ENCODE measurements at regions not wholly inside any gene's neighbourhood (a gene's known extent, or its start where the extent isn't known, plus 50 kb on each side); places are given as distances from the start of the nearest gene placed in this dataset.

DNA sequence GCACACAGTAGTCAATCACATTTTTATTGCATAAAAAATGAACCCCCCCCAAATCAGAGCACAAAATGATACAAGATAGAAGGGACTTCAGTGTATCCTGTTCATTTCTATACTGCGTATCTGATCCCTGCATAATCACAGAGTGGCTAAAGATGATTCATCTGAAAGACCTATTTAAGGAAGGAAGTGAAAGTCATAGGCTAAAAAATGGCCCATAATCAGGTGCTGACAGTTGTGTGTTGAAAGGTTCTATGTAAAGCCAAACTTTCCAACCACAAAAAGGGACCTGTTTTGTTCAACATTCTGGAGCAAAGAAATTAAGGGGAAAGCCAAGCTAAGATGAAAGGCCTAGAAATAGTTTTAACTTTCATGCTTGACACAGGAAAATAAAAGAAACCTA, 147.8 kb upstream of the ATP2B1 start:
- H3K27me3 Mint-ChIP-seq (ENCODE audit: low read depth), result peaks cover 1% of the 10 kb centered on the region
- no peak overlapping the region for H3K4me3 Mint-ChIP-seq
- TF ChIP-seq, protein P1, sequence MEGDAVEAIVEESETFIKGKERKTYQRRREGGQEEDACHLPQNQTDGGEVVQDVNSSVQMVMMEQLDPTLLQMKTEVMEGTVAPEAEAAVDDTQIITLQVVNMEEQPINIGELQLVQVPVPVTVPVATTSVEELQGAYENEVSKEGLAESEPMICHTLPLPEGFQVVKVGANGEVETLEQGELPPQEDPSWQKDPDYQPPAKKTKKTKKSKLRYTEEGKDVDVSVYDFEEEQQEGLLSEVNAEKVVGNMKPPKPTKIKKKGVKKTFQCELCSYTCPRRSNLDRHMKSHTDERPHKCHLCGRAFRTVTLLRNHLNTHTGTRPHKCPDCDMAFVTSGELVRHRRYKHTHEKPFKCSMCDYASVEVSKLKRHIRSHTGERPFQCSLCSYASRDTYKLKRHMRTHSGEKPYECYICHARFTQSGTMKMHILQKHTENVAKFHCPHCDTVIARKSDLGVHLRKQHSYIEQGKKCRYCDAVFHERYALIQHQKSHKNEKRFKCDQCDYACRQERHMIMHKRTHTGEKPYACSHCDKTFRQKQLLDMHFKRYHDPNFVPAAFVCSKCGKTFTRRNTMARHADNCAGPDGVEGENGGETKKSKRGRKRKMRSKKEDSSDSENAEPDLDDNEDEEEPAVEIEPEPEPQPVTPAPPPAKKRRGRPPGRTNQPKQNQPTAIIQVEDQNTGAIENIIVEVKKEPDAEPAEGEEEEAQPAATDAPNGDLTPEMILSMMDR (IDR thresholded peaks at IDR 0.05; ENCODE audit: unreplicated experiment), result no peak
- no peaks in the 10 kb centered on the region for H3K9me3 Mint-ChIP-seq
- H3K4me1 Mint-ChIP-seq, result peaks cover 5% of the 10 kb centered on the region
- DNase-seq (ENCODE audit: low spot score in 2 of 2, unreplicated experiment in 2 of 2), result no peak
- no peak overlapping the region for H3K27ac Mint-ChIP-seq
- H3K36me3 Mint-ChIP-seq, result no peaks in the 10 kb centered on the region

DNA sequence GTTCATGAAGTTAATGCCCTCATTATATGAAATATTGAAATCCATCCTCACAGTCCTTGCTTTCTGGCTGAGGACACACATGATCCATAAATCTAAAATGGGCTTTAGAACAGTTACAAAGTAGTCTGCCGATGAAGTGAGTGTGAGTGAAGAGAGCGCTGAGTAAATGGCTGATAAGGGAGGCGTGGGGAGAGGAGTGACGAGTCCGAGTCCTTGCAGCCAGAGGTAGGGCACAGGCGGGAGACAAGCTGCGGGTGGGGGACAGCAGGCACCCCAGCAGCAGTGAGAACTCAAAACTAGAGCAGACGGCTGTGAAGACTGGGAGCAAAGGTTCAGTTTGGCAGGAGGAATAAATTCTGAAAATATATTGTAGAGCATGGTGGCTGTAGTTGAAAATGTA, 140.1 kb upstream of the ATP2B1 start:
- H3K9me3 Mint-ChIP-seq, result peaks cover 4% of the 10 kb centered on the region

DNA sequence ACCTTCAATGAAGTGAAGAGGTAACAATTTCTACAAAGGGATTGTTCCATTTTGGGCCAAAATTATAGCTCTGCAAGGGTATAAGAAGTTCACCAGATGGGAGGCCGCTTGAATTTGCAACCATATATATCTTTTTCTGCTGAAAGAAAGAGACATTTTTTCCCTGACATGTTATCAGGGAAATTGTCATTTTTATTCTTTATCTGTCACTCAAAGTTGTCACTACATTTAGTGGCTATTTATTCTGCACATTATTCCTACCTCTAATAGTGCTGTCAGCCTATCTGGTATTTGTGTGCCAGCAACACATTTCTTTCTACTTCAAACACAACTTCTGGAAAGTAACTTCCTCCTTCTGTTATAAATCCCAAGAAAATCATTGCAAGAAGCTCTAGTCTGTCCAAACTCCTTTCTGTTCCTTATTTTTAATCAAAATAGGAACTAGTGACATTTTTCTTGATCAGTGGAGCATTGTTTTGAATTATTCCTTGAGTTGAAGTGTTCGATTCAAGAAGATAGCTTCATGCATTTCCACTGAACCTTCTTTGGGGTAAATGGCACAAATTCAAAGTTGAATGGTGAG, 137.9 kb upstream of the ATP2B1 start:
- peaks cover 27% of the 10 kb centered on the region for H3K4me1 Mint-ChIP-seq
- TF ChIP-seq, protein P1 (IDR thresholded peaks at IDR 0.05; ENCODE audit: unreplicated experiment), result no peak
- peaks cover 4% of the 10 kb centered on the region for H3K9me3 Mint-ChIP-seq
- no peak for DNase-seq (ENCODE audit: low spot score in 2 of 2, unreplicated experiment in 2 of 2)
- H3K4me3 Mint-ChIP-seq, result no peak overlapping the region
- H3K27me3 Mint-ChIP-seq (ENCODE audit: low read depth), result peaks cover 3% of the 10 kb centered on the region
- H3K36me3 Mint-ChIP-seq, result no peaks in the 10 kb centered on the region
- peak overlapping the region; percentile 51 for H3K27ac Mint-ChIP-seq

More for the DNA sequence above, 140.1 kb upstream of the ATP2B1 start:
- Mint-ChIP-seq H3K36me3 (no peaks in the 10 kb centered on the region), H3K4me3 (peak overlapping the region; percentile 45), H3K27me3 (ENCODE audit: low read depth) (peaks cover 3% of the 10 kb centered on the region), H3K4me1 (peaks cover 27% of the 10 kb centered on the region), H3K27ac (peak overlapping the region; percentile 5)
- no peak for DNase-seq (ENCODE audit: low spot score in 2 of 2, unreplicated experiment in 2 of 2)
- TF ChIP-seq, protein P1 (IDR thresholded peaks at IDR 0.05; ENCODE audit: unreplicated experiment), result no peak

DNA sequence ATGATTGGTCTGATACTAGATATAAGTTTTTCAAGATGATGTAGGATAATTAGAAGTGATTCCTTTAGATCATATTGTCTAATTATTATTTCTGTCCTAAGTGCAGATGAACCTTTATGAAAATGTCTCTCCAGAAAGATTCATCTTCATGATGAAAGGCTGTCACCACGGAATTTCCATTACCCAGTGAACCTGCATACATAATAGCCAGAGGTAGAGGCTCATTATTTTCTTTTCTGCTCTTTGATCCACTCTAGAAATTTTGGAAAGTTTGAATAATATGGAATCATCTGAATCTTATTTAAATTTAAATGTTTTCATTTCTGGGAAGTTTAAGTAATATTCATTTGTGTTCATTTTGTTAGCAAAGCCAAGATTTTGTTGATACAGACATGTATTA, 137.1 kb upstream of the ATP2B1 start:
- Mint-ChIP-seq H3K4me3 (no peak overlapping the region), H3K9me3 (peaks cover 4% of the 10 kb centered on the region), H3K27ac (peak overlapping the region; percentile 34), H3K4me1 (peaks cover 27% of the 10 kb centered on the region), H3K27me3 (ENCODE audit: low read depth) (no peaks in the 10 kb centered on the region), H3K36me3 (no peaks in the 10 kb centered on the region)
- DNase-seq (ENCODE audit: low spot score in 2 of 2, unreplicated experiment in 2 of 2), result no peak
- TF ChIP-seq, protein P1 (IDR thresholded peaks at IDR 0.05; ENCODE audit: unreplicated experiment), result no peak

DNA sequence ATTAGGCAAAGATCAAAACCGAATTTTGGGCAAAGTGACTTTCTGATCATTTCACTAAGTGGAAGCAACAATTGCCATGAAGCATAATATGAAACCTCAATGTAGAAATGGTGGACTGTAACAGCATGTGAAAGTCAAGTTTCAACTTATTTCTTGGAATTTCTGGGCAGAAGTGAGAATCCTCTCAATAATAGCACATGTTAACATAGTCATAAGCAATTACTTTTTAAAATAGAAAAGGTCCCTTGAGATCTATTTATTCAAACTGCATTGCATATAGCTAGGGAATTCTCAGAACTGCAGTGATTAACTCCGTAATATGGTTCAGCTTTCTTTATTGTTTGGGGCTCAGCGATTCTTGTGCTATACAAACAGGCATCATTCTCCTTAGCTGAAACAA, 136.7 kb upstream of the ATP2B1 start:
- H3K4me3 Mint-ChIP-seq, result no peak overlapping the region
- H3K27ac Mint-ChIP-seq, result peak overlapping the region; percentile 34
- H3K27me3 Mint-ChIP-seq (ENCODE audit: low read depth), result no peaks in the 10 kb centered on the region
- no peak for DNase-seq (ENCODE audit: low spot score in 2 of 2, unreplicated experiment in 2 of 2)
- H3K36me3 Mint-ChIP-seq, result no peaks in the 10 kb centered on the region
- H3K4me1 Mint-ChIP-seq, result peaks cover 29% of the 10 kb centered on the region
- TF ChIP-seq, protein P1 (IDR thresholded peaks at IDR 0.05; ENCODE audit: unreplicated experiment), result no peak
- H3K9me3 Mint-ChIP-seq, result peaks cover 4% of the 10 kb centered on the region

DNA sequence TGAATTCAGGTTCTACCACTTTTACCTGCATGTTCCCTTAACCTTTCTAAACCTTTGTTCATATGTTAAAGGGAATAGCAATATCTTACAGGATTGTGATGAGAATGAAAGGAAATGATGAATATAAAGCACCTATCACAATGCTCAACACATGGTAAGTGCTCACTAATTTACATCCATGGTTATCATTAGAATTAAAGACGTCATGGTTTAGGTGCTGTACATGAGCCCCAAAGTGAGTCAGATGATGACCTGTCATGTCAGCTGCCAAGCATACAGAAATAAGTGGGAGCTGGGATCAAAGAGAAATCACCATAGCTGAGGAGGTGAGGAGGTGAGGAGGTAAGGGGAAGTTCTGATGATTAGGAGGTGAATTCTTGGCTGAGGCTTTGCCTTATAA, 135.9 kb upstream of the ATP2B1 start:
- Mint-ChIP-seq H3K27ac (no peak overlapping the region), H3K27me3 (ENCODE audit: low read depth) (no peaks in the 10 kb centered on the region), H3K36me3 (no peaks in the 10 kb centered on the region), H3K9me3 (peaks cover 4% of the 10 kb centered on the region), H3K4me3 (no peak overlapping the region), H3K4me1 (peaks cover 32% of the 10 kb centered on the region)
- TF ChIP-seq, protein P1 (IDR thresholded peaks at IDR 0.05; ENCODE audit: unreplicated experiment), result no peak
- no peak for DNase-seq (ENCODE audit: low spot score in 2 of 2, unreplicated experiment in 2 of 2)

All from mesothelial cell of epicardium (in vitro differentiated cells).